COLO668 (cell line): ENCODE measurements at regions not wholly inside any gene's neighbourhood (a gene's known extent, or its start where the extent isn't known, plus 50 kb on each side); places are given as distances from the start of the nearest gene placed in this dataset.
"Not testable (repeated sequence)": the region's sequence is repeated elsewhere in the genome, so short reads cannot be mapped to it uniquely, and the experiment has no call there.

ENCODE experiments used
- DNase-seq: peaks from one replicate; lab custom pipeline; 2025; ENCODE audit not compliant: unreplicated experiment; lab: John Stamatoyannopoulos, UW

GRCh38 chr2:53129851-53130250, 637.8 kb upstream of the CHAC2 start:
- DNase-seq: no peak

GRCh38 chr2:53127061-53127650, 640.4 kb upstream of the CHAC2 start:
- no peak for DNase-seq

DNA sequence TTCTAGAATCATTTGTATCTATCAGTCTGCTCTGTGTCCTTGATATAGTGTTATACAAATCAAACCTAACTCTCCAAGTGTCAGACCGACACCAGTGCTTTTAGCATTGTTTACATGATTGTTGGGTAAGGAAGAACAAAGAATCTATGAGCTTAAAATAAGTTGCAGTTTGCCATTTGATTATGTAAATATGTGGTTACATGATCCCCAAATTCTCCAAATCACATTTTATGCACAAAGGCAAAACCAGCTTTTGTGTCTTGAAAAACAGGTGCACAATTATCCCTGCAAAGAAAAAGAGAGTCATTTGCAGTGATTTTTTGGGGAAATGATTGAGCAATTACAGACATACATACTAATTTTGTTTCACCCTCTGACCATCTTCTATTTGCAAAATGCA, 652.6 kb upstream of the CHAC2 start:
- DNase-seq: no peak

DNA sequence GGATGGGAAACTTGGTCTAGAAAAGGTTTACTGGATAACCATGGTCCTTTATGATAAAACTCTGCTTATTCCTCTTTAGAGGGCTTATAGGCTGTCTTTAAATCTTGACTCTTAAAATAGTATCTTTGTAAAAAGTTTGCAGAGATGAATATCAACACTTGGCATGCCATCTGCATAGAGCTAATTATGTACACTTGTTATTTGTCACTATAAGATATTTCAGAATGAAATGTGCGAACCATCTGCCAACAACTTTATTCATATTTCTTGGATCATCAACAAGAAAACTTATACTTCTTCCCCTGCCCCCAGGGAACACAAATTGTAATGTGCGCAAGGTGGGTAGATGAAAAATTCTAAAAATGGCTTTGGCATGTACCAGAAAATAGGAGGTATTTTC, 653.0 kb upstream of the CHAC2 start:
- no peak for DNase-seq

- DNase-seq: not testable (repeated sequence)
Measured at GRCh38 chr2:53112408-53112807, 655.2 kb upstream of the CHAC2 start.

DNA sequence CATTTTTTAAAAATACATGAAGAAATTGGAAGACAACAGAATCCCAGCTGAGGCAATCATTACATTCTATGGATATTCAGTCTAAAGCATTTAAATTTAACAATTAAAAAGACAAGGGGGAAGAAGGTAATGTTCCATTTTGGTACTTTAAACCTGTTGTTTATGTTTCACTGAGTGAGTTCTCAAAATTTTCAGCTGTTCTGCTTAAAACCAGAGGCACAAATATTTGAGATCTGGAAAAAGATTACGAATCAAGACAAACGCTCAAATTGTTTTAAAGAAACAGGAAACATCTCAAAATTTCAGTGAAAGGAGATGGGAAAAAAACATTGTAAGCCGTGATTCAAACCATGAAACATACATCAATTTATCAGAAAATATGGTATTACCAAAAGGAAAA, 656.2 kb upstream of the CHAC2 start:
- DNase-seq: no peak

- no peak for DNase-seq
Measured at GRCh38 chr2:53111004-53111403, 656.6 kb upstream of the CHAC2 start.

GRCh38 chr2:53108246-53108645, 659.4 kb upstream of the CHAC2 start:
- no peak for DNase-seq

GRCh38 chr2:53104263-53104662, 663.3 kb upstream of the CHAC2 start:
- peak; percentile 37 for DNase-seq

GRCh38 chr2:53103679-53104078, 663.9 kb upstream of the CHAC2 start:
- no peak for DNase-seq

- no peak for DNase-seq
Measured at GRCh38 chr2:53098696-53099078, 668.9 kb upstream of the CHAC2 start.

- DNase-seq: no peak
Measured at GRCh38 chr2:53096351-53096750, 671.3 kb upstream of the CHAC2 start.

- no peak for DNase-seq
Measured at GRCh38 chr2:53095664-53096063, 671.9 kb upstream of the CHAC2 start.

GRCh38 chr2:53095227-53095626, 672.4 kb upstream of the CHAC2 start:
- no peak for DNase-seq

GRCh38 chr2:53093355-53093754, 674.2 kb upstream of the CHAC2 start:
- DNase-seq: no peak

DNA sequence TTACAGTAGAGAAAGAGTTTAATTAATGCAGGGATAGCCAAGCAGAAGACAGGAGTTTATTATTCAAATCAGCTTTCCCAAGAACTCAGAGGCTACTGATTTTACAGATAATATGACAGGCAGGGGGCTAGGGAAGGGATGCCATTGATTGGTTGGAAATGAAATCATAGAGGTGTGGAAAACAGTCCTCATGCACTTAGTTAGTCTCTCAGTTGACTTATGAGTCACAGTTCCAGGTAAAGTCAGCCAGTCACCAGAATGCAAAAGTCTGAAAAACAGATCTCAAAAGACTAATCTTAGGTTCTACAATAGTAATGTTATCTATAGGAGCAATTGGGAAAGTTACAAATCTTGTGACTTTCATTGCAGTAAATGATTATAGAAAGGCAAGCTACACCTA, 676.4 kb upstream of the CHAC2 start:
- no peak for DNase-seq

GRCh38 chr2:53087874-53088461, 679.6 kb upstream of the CHAC2 start:
- DNase-seq: no peak

DNA sequence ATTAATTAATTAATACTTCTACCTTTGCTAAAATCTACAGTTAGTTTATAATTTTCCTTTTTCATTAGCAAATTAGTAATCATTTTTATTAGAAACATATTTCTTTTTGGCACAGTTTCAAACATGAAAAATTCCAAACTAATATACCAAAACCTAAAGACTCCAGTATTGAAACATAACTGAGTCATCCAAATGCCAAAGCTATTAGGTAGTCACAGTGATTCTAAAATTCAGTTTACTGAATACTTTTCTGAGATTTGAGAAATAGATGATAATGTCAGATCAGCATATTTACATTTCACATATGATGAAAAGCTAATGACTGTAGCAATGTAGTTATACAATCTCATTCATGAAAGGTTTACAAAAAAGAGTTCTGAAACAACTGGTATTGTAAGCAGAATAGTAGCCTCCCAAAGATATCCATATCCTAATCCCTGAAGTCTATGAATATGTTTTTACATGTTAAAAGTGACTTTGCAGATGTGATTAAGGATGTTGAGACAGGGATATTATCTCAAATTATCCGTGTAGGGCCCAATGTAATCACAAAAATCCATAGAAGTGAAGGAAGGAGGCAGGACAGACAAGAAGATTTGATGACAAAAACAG, 680.2 kb upstream of the CHAC2 start:
- DNase-seq: no peak

GRCh38 chr2:53077413-53077812, 690.2 kb upstream of the CHAC2 start:
- DNase-seq: no peak

DNA sequence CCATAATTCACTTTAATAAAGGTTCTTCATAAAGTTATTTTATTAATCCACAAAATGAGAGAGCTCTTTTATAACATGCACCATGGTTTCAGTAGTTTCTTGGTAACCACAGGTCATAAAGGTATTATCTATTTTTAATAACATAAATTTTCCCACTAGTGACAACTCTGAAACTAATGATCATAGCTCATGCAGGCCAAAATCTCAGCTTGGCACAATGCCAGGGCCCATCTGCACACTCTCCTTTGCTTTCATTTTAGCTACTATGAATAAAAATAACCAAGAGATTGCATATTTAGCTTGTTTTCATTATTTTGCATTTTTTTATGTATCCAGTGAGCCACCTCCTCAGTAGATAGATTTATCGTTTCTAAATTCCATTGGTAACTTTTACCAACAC, 691.8 kb upstream of the CHAC2 start:
- no peak for DNase-seq

DNA sequence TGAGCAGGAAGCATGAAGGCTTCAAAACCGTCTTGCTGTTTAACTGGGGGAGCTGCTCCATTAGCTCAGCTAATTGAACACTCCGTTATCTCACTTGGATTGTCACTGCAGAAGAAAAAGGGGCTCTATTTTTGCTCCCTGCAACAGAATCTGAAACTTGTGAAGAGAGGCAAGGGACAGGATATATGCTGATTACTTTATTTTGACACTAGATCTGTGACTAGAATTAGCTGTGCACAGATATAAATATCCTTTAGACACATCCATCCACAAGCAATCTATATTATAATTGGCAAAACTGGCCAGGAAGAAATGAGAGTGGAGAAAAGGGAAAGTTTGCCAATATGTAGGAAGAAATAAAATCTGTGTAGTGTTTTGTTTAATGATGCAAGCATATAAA, 700.1 kb upstream of the CHAC2 start:
- DNase-seq: no peak

DNA sequence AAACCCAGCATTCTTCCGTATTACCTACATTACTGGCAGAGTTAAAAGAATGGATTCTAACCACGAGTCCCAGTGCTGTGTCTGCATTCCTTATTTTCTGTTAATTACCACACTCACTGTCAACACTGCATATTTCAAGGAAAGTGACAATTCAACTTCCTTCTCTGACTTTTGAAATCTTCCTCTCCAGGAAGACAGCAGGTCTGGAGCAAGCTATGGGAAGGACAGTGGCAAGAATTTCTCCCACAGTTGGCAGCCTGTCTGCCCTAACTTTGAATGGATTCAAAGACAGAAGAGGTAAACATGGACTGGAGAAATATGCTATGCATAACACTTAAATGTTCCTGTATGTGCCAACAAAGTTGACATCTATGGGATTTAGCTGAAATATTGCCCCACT, 700.5 kb upstream of the CHAC2 start:
- DNase-seq: no peak

DNA sequence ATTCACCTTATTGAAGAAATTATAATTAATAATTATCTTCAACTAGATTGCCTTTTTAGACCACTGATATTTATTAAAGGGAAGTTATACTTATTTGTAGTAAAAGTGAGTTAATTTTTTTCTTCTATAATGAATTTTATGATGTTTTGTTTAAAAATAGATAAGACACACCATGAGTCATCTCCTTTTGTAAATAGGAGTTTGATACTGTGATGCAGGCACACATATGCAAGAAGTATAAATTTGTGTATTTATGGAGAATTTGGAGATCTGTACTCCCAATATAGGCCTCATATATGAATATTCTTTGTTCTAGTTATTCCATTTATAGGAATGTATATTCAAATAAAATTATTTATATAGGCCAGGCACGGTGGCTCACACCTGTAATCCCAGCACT, 703.5 kb upstream of the CHAC2 start:
- DNase-seq: no peak
